NCI-H187 (cell line): ENCODE measurements at regions not wholly inside any gene's neighbourhood (a gene's known extent, or its start where the extent isn't known, plus 50 kb on each side); places are given as distances from the start of the nearest gene placed in this dataset.

Experiments
- DNase-seq, 2 experiments: peaks; one replicate each; lab custom pipeline; 2025; lab: John Stamatoyannopoulos, UW

- no peak for DNase-seq
These were observed 94.3 kb upstream of the PFN2 start for GRCh38 chr3:150064971-150065370.

- DNase-seq, result no peak
These were observed 92.5 kb upstream of the PFN2 start for GRCh38 chr3:150063237-150063636.

- DNase-seq, result no peak
These were observed 91.8 kb upstream of the PFN2 start for GRCh38 chr3:150062492-150062891.

GRCh38 chr3:150061288-150062024 lies 90.8 kb upstream of the PFN2 start:
- DNase-seq, result no peak

GRCh38 chr3:150059729-150060128 lies 89.0 kb upstream of the PFN2 start:
- DNase-seq, result no peak

GRCh38 chr3:150059241-150059640 lies 88.5 kb upstream of the PFN2 start:
- no peak for DNase-seq

- no peak for DNase-seq
These were observed 86.5 kb upstream of the PFN2 start for GRCh38 chr3:150057227-150057626.

- peak in 1 of 2 experiments; percentile 27 for DNase-seq
These were observed 84.6 kb upstream of the PFN2 start for GRCh38 chr3:150055332-150055731.

- DNase-seq, result no peak
These were observed 83.9 kb upstream of the PFN2 start for GRCh38 chr3:150054635-150055034.

GRCh38 chr3:150050510-150050909 lies 79.8 kb upstream of the PFN2 start:
- DNase-seq, result no peak

GRCh38 chr3:150049317-150049716 lies 78.6 kb upstream of the PFN2 start:
- DNase-seq, result no peak

GRCh38 chr3:150041877-150042276 lies 71.2 kb upstream of the PFN2 start:
- no peak for DNase-seq

GRCh38 chr3:150040097-150040496 lies 69.4 kb upstream of the PFN2 start:
- DNase-seq, result no peak

- no peak for DNase-seq
These were observed 68.1 kb upstream of the PFN2 start for GRCh38 chr3:150038830-150039229.

GRCh38 chr3:150036780-150037179 lies 66.1 kb upstream of the PFN2 start:
- DNase-seq, result no peak

GRCh38 chr3:150035910-150036612 lies 65.4 kb upstream of the PFN2 start:
- DNase-seq, result no peak

GRCh38 chr3:150035301-150035779 lies 64.6 kb upstream of the PFN2 start:
- DNase-seq, result no peak

GRCh38 chr3:150033721-150034120 lies 63.0 kb upstream of the PFN2 start:
- no peak for DNase-seq

GRCh38 chr3:150030841-150031240 lies 60.1 kb upstream of the PFN2 start:
- no peak for DNase-seq

- DNase-seq, result peak in 1 of 2 experiments; percentile 78
These were observed 52.5 kb upstream of the PFN2 start for GRCh38 chr3:150023239-150023636.

- DNase-seq, result peak; percentile 78 to 79
These were observed 51.9 kb upstream of the PFN2 start for GRCh38 chr3:150022381-150023238.

- no peak for DNase-seq
These were observed 49.8 kb upstream of the PFN2 start for GRCh38 chr3:150020527-150020926.
